Hepatocyte (in vitro differentiated cells): ENCODE measurements at regions not wholly inside any gene's neighbourhood (a gene's known extent, or its start where the extent isn't known, plus 50 kb on each side); places are given as distances from the start of the nearest gene placed in this dataset.

Experiments used
- CTCF ChIP-seq: fragments of 200-600 bp; sonication (generic); IDR thresholded peaks from 2 replicates; pipeline ENCODE4 v1.5.1; 2016; ENCODE audit warnings: antibody characterized with exemption, mild to moderate bottlenecking; ENCODE audit not compliant: poor library complexity
- EZH2 ChIP-seq: fragments of 200-600 bp; sonication (generic); IDR thresholded peaks from 2 replicates; pipeline ENCODE4 v1.6.1; 2016; ENCODE audit warnings: antibody characterized with exemption, mild to moderate bottlenecking, borderline replicate concordance
- EZH2phosphoT487 ChIP-seq: fragments of 200-600 bp; sonication (generic); IDR thresholded peaks from one replicate; pipeline ENCODE4 v1.6.1; 2018; ENCODE audit warnings: antibody characterized with exemption, mild to moderate bottlenecking, low read depth, moderate library complexity; ENCODE audit not compliant: unreplicated experiment, severe bottlenecking

GRCh38 chr15:77800305-77800704 lies 167.6 kb upstream of the LINGO1 start:
- no peak for TF ChIP-seq EZH2phosphoT487
- no peak for TF ChIP-seq EZH2
- TF ChIP-seq CTCF: no peak
